Thymus (tissue), 11 donors: ENCODE measurements at regions not wholly inside any gene's neighbourhood (a gene's known extent, or its start where the extent isn't known, plus 50 kb on each side); places are given as distances from the start of the nearest gene placed in this dataset.

Experiments used
- DNase-seq, 9 donors: peaks; one replicate each; pipeline ENCODE4 v3.0.0-alpha.2; 2013; ENCODE audit warnings: low spot score in 9 of 9, low read depth in 6 of 9, missing footprints in 1 of 9
- H3K27ac ChIP-seq, 2 donors: one replicate each; pipeline ENCODE4 v1.5.1; 2013; ENCODE audit warnings: control low read depth in 1 of 2, low read depth in 1 of 2, low read length in 1 of 2, mild to moderate bottlenecking in 1 of 2, moderate library complexity in 1 of 2
- H3K27me3 ChIP-seq, 2 donors: one replicate each; pipeline ENCODE4 v1.5.1; 2013; ENCODE audit warnings: low read length in 1 of 2; ENCODE audit not compliant: control insufficient read depth in 2 of 2, insufficient read depth in 1 of 2
- H3K36me3 ChIP-seq, 2 donors: one replicate each; pipeline ENCODE4 v1.5.1; 2013; ENCODE audit warnings: low read length in 1 of 2, mild to moderate bottlenecking in 1 of 2, moderate library complexity in 1 of 2; ENCODE audit not compliant: control insufficient read depth in 2 of 2, insufficient read depth in 2 of 2
- H3K4me1 ChIP-seq, 2 donors: one replicate each; pipeline ENCODE4 v1.5.1; 2013; ENCODE audit warnings: low read length in 2 of 2; ENCODE audit not compliant: control insufficient read depth in 2 of 2, insufficient read depth in 2 of 2
- H3K4me3 ChIP-seq, 2 donors: one replicate each; pipeline ENCODE4 v1.5.1; 2013; ENCODE audit warnings: low read length in 2 of 2, control low read depth in 1 of 2, mild to moderate bottlenecking in 1 of 2
- H3K9me3 ChIP-seq, 2 donors: one replicate each; pipeline ENCODE4 v1.5.1; 2013; ENCODE audit warnings: low read length in 1 of 2, mild to moderate bottlenecking in 1 of 2; ENCODE audit not compliant: control insufficient read depth in 2 of 2, insufficient read depth in 1 of 2
- WGBS: extraction: QIAGEN DNeasy Blood & Tissue Kit; methylation state at CpG from one replicate; pipeline ENCODE4 v1.1.7; 2013; 5-methylcytosine and 5-hydroxymethylcytosine counted together
- donor health status: healthy.

GRCh38 chr4:104719539-104720230 lies 225.0 kb upstream of the CXXC4 start:
- Histone ChIP-seq H3K9me3 (no peaks in the 10 kb centered on the region), H3K27ac (no peak overlapping the region), H3K36me3 (no peaks in the 10 kb centered on the region), H3K4me1 (no peaks in the 10 kb centered on the region), H3K27me3 (no peaks in the 10 kb centered on the region), H3K4me3 (no peak overlapping the region)
- DNase-seq: no peak
- 83% methylated on average over 4 of the region's 4 CpGs for WGBS

- no peaks in the 10 kb centered on the region for H3K36me3 ChIP-seq
- no peaks in the 10 kb centered on the region for H3K27me3 ChIP-seq
- 90% methylated on average over 1 of the region's 1 CpG for WGBS
- no peaks in the 10 kb centered on the region for H3K9me3 ChIP-seq
- no peaks in the 10 kb centered on the region for H3K4me1 ChIP-seq
- H3K27ac ChIP-seq: no peak overlapping the region
- no peak for DNase-seq
- H3K4me3 ChIP-seq: no peak overlapping the region
Observed at GRCh38 chr4:104722467-104722866, 227.8 kb upstream of the CXXC4 start.

- H3K4me3 ChIP-seq: no peak overlapping the region
- H3K27me3 ChIP-seq: no peaks in the 10 kb centered on the region
- H3K27ac ChIP-seq: no peak overlapping the region
- WGBS: 86% methylated on average over 5 of the region's 5 CpGs
- no peaks in the 10 kb centered on the region for H3K4me1 ChIP-seq
- H3K36me3 ChIP-seq: no peaks in the 10 kb centered on the region
- no peaks in the 10 kb centered on the region for H3K9me3 ChIP-seq
- DNase-seq: no peak
Observed at GRCh38 chr4:104726002-104726401, 231.3 kb upstream of the CXXC4 start.

- no peak for DNase-seq
- Histone ChIP-seq H3K27me3 (no peaks in the 10 kb centered on the region), H3K9me3 (no peaks in the 10 kb centered on the region), H3K4me1 (no peaks in the 10 kb centered on the region), H3K4me3 (no peak overlapping the region), H3K27ac (no peak overlapping the region), H3K36me3 (no peaks in the 10 kb centered on the region)
- 94% methylated on average over 3 of the region's 3 CpGs for WGBS
Observed at GRCh38 chr4:104727643-104728042, 232.9 kb upstream of the CXXC4 start.

GRCh38 chr4:104728380-104729122 lies 233.9 kb upstream of the CXXC4 start:
- Histone ChIP-seq H3K36me3 (no peaks in the 10 kb centered on the region), H3K27ac (no peak overlapping the region), H3K27me3 (no peaks in the 10 kb centered on the region), H3K4me3 (no peak overlapping the region), H3K9me3 (no peaks in the 10 kb centered on the region), H3K4me1 (no peaks in the 10 kb centered on the region)
- no peak for DNase-seq
- WGBS: 91% methylated on average over 3 of the region's 3 CpGs

- no peaks in the 10 kb centered on the region for H3K9me3 ChIP-seq
- no peaks in the 10 kb centered on the region for H3K36me3 ChIP-seq
- H3K4me3 ChIP-seq: no peak overlapping the region
- H3K27me3 ChIP-seq: no peaks in the 10 kb centered on the region
- H3K27ac ChIP-seq: no peak overlapping the region
- no peaks in the 10 kb centered on the region for H3K4me1 ChIP-seq
- DNase-seq: no peak
Observed at GRCh38 chr4:104732766-104733165, 238.1 kb upstream of the CXXC4 start.

GRCh38 chr4:104735174-104735573 lies 240.5 kb upstream of the CXXC4 start:
- Histone ChIP-seq H3K4me1 (no peaks in the 10 kb centered on the region), H3K36me3 (no peaks in the 10 kb centered on the region), H3K9me3 (no peaks in the 10 kb centered on the region), H3K27ac (no peak overlapping the region), H3K4me3 (no peak overlapping the region), H3K27me3 (no peaks in the 10 kb centered on the region)
- WGBS: 85% methylated on average over 2 of the region's 2 CpGs
- DNase-seq: no peak

- no peak for DNase-seq
- H3K4me1 ChIP-seq: no peaks in the 10 kb centered on the region
- H3K27ac ChIP-seq: no peak overlapping the region
- no peak overlapping the region for H3K4me3 ChIP-seq
- no peaks in the 10 kb centered on the region for H3K9me3 ChIP-seq
- no peaks in the 10 kb centered on the region for H3K36me3 ChIP-seq
- H3K27me3 ChIP-seq: no peaks in the 10 kb centered on the region
- 93% methylated on average over 3 of the region's 3 CpGs for WGBS
Observed at GRCh38 chr4:104740161-104740560, 245.5 kb upstream of the CXXC4 start.

GRCh38 chr4:104743215-104743653 lies 248.5 kb upstream of the CXXC4 start:
- WGBS: 91% methylated on average over 6 of the region's 6 CpGs
- no peak for DNase-seq
- no peak overlapping the region for H3K4me3 ChIP-seq
- H3K36me3 ChIP-seq: no peaks in the 10 kb centered on the region
- no peak overlapping the region for H3K27ac ChIP-seq
- H3K4me1 ChIP-seq: no peaks in the 10 kb centered on the region
- no peaks in the 10 kb centered on the region for H3K27me3 ChIP-seq
- no peaks in the 10 kb centered on the region for H3K9me3 ChIP-seq
